Fibroblast of skin of left quadriceps (primary cell): ENCODE measurements at regions not wholly inside any gene's neighbourhood (a gene's known extent, or its start where the extent isn't known, plus 50 kb on each side); places are given as distances from the start of the nearest gene placed in this dataset.
A peak's percentile ranks its signal among the peaks of the same experiment; 100 is the strongest.

ENCODE experiments used
- DNase-seq, 2 experiments: peaks; one replicate each; pipeline ENCODE4 v3.0.0-alpha.2; 2013; ENCODE audit warnings: low read depth in 2 of 2

DNA sequence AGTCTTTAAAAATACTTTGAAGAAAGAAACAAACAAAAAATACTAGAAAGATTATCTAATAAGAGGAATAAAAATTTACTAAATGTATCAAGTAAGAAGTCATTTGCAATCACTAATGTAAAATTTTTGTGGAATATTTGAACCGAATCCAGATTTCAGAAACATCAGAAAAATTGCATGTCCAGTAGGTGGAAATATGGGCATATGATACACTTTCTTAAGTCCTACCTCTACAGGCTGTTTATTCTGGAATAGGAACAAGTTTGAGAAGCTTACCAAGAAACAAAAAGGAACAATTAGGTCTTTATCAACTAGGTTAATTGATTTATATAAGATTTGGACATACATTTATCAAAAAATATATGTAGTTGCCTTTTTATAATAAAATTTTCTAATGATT is 292.9 kb upstream of the ROBO1 start:
- DNase-seq: no peak

DNA sequence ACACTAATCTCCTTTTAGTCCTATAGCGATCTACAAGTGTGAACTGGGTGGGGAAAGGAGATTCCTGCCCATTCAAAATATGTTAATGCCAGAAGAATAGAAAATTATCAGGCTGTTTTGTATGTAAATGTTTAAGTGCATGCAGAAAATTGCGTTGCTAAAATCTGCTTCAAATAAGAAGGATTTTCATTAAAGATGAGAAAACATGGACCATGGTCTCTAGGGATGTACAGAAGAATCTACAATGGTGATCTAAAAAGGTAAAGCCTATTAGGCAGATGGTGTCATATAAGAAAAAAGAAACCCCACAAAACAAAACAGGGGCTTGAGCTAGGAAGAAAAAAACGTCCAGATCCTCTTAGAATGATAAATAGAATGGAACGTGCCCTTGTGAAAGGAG is 287.5 kb upstream of the ROBO1 start:
- no peak for DNase-seq

DNA sequence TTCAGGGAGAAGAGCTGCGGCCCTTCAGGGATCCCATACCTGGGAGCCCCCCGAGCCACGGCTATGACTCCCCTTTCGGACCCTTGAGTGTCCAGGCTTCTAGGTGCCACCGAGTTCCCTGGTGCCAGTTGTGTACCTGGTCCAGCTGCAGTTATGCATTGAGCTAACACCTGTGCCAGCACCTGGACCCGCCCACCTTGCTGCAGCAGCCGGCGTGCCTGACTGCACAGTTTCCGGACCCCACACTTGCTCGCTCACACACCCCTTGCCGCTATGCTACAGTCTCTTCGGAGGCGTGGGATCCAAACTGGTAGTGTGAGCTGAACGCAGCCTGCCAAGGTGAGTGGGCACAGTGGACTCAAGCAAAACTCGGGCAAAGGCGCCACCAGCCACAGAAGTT is 284.5 kb upstream of the ROBO1 start:
- DNase-seq: no peak

DNA sequence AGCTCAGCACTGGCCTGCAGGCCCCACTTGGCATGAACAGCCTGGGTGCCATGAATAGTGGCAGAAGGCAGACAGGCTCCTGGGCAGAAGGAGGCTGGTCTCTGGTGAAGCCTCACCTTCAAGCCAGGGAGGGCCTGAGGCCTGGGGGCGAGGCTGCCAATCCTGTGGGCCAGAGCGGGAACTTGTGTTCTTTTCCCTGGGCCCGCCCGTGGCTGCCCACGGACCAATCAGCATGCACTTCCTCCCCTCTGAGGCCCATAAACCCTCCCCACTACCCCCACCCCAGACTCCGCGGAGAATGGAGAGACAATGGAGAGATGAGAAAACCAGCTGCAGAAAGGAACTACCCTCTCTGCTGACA is 283.8 kb upstream of the ROBO1 start:
- no peak for DNase-seq

DNA sequence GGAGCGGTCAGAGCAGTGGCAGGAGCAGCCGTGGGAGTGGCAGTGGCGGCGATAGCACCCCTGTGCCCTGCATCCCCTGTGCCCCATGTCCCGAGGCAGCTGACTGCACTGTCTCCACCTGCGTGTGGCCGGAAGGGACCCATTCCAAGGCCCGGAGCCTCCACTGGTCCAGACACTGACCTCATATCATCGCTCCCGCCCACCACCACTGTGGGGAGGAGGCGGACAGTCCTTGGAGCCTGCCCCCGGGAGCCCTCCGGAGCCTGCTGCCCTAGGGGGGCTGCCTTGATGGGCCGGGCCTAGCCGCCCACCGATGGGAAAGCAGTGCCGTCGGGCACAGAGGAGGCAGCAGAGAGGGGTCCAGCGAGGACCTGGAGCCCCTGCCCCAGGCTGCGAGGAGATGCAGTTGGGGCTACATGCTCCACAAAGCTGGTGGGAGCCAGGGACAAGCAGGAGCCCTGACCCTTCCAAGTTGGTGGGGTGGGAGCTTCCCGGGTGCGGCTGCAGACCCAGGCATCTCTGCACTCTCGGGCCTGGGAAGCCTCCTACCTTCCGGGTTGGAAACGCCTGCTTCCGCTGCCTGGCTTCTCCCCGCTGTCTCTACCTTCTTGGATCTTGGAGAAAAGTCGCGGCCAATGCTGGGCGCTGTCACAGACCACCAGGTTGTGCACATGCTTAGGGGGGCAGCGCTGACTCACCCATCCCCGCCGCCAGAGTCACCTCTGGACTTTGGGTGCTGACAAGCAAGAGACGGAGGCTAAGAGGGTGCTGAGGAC is 283.2 kb upstream of the ROBO1 start:
- DNase-seq: no peak

DNA sequence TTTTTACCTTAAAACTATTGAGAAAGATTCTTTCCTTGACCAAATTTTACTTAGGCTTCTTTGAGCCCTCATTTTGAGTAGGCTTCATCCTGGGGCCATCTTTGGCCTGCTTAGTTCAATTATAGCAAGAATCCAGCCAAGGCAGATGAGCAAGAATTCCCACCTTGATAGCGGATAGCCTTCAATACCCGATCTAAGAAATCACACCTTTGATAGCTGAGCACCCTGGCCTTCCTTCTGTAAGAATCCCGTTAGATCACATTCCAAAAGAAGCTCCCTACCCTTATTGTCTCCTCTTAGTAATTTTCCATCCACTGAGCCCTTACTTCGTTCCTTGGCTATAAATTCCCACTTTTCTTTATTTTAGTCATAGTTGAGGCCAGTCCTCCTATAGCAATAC is 275.4 kb upstream of the ROBO1 start:
- DNase-seq: no peak

DNA sequence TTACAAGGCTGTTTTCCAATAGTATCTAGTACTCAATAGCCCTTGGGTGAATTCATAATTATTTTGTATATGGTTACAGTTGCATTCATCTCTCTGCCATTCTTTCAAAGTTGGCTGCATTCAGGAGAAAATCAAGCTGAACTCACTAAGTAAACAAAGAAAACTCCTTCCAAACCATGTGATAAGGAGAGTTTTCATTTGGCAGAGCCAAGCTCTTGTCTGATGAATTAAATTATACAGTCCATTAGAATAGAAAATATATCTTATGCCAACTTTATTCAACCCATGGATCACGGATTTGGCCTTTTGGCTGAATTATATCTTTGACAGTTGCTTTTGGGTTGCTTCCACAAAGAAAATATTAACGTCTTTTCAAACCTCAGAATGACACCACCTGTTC is 272.3 kb upstream of the ROBO1 start:
- no peak for DNase-seq

DNA sequence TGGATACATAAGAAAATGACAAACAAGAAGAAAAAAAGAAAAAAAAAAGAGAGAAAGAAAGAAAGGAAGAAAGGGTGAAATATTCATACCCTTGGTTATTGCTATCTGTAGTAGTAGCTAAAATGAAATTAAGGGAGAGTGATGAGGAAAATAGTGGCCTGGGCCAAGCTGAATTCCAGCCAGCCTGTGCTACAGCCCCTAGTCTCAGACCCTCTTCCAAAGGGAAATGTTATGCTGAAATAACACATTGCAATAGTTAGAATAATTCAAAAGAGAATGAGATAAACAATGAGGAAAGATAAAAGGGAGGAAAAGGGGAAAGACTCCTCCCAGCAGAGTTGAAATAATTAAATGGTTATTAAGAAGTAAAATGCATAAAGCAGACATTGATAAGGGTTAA is 268.4 kb upstream of the ROBO1 start:
- no peak for DNase-seq

DNA sequence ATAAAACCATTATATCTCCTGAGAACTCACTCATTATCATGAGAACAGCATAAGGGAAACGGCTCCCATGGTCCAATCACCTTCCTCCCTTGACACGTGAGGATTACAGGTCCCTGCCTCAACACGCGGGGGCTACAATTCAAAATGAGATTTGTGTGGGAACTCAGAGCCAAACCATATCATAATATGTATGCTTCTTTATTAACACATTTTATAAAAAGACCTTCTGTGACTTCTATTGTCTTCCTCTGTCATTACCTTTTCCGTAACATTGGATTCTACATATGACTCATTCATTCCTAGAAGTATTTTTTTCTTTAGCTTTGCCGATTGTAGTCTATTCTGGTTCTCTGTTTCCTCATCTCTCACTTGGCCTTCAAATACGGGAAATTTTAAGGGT is 267.2 kb upstream of the ROBO1 start:
- no peak for DNase-seq

DNA sequence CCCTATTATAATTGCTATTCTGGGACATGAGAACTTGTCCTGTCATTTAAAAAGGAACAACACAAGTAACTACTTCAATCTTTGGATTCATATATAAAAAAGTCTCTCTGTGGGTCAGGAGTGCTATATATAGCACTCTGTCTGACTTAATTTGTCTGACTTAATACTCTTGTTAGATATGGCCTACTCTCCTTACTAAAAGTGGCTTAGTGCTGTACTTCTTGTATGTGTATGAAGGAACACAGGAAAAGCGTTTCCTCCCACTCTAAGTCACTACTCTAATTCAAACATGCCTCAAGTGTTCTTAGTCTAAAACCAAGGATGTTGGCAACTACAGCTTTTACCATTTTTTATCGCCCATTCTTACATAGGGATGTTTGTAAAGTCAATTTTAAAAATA is 255.2 kb upstream of the ROBO1 start:
- no peak for DNase-seq

DNA sequence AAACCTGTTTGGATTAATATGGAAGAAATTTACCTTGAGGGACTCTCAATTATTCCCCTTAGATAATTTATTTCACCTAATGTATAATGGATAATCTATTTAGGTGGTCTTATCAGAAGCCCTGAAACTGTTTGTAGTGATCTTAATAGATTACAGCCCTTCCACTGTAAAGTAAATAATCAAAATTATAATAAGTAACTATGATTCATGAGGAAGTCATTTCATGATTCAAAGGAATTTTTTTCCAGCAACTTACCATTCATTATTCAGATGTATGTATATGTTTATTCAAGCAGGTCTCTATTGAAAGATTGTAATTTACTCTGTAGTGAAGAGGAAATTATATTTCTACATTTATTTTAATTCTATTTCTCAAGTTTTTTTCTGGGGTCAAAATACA is 250.6 kb upstream of the ROBO1 start:
- peak in 1 of 2 experiments; percentile 4 for DNase-seq

DNA sequence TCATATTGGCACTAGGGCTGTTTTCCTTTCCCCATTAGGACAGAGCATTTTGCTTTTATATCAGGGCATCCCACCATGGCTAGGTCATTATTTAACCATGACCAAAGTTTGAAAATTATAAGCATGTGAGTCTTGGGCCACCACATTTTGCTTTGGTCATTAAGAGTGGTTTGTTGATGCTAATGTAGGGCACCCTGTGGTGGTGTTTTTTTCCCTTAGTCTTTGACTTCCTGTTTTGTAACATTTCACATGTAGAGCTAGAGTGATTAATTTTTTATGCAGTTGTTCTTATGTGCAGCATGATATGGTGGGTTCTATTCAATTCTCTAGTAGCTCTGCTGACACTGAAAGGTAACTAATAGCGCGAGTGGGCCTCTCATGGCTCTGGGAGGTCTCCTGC is 249.6 kb upstream of the ROBO1 start:
- no peak for DNase-seq

DNA sequence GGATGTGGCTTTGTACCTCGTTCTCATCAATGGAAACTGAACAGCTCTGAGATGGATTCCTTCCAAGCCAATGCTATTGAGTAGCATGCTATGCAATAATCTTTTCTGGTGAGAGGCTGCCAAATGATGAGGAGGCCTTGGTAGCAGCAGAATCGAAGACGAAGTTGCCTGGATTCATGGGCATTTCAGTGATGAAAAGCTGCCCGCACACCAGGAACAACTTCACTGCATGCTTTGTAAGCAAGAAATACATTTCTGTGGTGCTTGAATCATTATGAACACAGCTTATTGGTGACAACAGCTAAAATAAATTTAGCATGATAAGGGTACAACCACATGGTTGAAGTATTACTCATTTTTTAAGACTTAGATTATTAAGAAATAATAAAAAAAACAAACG is 246.8 kb upstream of the ROBO1 start:
- DNase-seq: peak in 1 of 2 experiments; percentile 1

DNA sequence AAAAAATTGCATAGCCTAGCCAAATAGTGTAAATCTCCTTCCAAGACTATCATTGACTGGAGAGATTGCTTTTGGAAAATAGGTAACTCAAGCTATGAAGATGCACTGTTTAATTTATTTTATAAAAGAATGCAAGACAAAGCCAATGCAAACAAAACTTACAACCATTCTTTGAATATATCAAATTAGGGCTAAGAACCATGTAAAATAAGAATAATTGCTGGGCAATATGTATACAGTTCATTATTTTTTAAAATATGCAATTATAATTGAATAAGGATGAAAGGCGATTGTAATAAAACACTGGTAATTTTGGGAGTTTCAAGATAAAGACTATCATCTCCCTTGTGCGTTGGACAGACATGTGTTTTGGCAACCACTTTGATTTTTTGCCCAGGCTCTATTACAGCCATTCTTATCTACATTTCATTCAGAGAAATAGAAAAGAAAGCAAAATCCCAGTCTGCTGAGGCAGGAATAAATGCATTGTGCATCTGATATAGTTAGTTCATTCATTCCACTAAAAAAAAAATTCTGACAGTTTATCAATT is 242.3 kb upstream of the ROBO1 start:
- DNase-seq: no peak

DNA sequence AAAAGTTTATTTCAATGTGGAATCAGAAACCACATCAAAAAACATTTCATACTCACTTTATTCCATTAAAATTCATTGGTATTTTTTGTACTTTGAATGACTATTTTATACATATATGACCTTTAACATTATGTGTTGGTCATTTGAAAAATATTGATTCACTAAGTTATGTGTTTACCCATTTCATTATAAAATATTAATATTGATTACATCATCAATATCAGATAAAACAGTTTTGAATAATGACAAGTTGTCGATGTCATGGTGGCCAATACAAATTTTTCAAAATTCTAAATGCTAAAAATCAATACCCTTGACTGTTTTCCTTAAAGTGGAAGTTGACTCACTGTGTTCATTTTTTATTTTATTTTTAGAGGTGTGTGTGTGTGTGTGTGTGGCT is 239.7 kb upstream of the ROBO1 start:
- no peak for DNase-seq

DNA sequence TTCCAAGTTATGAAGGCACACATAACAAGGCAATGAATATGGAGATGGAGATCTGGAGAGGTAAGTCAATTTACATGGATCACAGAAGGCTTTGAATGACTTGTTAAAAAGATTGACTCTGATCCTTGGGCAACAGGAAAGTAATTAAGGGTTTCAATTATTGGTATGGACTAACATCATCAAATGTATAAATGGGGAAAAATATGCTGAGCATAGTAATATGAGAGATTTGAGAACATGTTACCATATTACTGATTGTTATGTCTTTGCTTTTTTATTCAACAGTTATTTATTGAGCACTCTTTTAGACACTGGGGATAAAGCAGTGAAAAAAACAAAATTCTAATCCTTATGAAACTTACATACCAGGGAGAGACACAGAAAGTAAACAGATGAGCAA is 238.5 kb upstream of the ROBO1 start:
- DNase-seq: no peak

DNA sequence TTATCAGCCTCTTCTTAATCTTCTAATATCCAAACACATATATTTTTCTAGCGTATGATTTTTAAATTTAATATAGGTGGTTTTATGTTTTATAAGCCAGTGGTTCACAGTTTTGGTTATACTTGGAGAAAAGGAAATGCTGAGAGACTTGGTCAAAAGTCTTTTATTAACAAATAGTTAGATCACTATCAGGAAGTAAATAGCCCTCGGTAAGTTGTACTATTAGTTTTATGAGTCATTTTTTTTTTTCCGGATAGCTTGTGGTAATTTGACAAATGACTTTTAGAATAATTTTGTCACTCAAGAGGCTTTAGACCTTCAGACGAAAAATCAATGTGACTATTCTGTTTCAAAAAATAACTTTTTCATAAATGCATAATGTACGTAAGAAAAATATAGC is 232.2 kb upstream of the ROBO1 start:
- no peak for DNase-seq

DNA sequence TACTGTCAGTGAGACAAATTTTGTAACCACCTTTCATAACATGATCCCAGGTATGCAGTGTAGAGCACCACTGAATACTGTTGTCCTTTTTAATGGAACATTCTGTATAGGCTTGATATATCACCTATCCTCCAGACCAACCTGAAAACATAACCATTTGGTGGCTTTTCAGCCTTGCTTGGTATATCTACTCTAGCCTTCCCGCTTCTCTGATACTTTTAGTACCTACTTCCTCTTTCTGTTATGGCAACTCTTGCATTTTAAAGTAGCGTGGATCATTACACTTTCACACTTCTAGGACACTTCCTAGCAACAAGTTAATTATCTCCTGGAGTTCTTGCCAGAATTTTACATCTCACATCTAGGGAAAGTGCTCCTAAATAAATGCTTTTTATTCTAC is 226.6 kb upstream of the ROBO1 start:
- DNase-seq: no peak

DNA sequence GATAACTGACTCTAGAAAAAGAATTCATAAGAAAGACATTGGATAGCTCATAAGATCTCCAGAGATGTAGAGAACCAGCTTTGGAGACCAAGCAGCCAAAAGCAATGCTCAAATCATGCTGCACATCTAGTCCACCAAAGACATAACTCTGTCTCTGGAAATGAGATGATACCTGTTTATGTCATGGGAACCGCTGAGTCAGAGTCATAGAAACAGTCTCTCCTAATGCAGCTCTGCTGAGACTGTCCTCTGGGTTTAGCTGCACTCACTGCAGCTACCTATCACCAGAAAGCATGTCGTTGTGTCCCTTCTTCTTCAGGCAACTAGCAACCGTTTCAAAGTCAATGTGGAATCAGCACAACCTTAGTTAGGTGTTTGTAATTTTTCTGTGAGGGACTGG is 218.5 kb upstream of the ROBO1 start:
- no peak for DNase-seq

DNA sequence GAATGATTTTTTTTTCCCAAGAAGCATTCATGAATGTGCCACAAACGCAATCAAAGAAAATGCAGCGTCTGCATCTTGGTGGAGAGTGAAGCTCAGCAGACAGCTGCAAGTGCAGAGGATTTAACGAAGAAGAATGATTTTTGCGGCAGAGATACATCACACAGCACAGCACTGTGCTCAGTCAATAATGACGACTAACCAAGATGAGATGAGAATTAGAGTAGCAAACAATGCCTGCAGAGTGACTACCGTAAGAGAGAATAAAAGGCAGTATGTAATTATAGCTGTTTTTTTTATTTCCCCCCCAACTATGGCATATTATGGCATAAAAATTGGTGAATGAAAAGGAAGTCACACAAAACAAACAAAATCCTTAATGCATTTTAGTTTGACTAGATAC is 218.0 kb upstream of the ROBO1 start:
- DNase-seq: no peak

DNA sequence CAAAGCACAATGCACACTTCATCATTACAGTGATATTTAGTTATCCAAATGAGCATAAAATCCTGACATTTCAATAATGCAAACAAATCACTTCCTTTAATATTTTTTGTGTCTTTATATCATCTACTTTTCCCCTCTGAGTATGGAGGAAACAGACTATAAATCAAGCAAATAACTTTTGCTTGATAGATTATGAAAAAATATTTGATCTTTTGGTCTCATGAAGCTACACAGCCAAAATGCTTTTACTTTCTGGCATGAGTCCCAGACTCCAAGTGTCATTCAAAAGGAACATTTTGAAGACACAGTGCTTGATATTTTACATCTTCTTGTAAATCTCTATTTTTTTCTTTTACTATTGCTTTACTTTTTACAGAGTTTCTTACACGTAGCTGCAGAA is 215.3 kb upstream of the ROBO1 start:
- no peak for DNase-seq

DNA sequence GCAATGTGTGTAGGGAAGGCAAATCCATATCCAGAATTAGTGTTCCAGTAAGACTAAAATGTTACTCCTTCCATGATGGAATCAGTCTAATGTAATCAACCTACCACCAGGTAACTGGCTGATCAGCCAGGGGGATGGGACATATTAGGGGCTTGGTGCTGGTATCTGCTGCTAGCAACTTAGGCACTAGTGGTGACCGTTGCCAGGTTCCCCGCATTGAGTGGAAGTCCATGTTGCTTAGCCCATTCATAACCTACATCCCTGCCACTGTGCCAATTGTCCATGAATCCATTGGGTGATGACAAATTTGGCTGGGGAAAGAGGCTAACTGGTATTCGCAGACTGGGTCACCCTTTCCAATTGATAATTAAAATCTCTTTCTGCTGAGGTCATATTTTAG is 212.2 kb upstream of the ROBO1 start:
- DNase-seq: no peak

DNA sequence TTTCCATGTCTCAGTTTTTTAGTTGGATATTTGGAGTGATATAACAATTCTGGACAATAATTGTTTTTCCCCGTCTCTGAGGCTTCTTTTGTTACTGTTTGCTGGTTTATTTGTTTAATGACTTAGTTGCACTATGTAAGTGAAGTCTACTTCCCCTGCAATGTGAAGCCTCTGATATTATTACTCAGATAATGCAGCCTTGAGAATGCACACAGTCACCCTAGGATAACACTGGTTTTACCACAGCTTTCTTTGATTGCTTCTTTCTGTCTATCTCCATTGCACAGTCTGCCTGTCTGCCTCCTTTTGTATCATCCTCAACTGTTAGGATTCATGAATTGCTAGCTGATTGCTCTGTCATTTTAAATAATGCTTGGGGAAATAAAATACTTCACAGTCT is 208.7 kb upstream of the ROBO1 start:
- DNase-seq: no peak

DNA sequence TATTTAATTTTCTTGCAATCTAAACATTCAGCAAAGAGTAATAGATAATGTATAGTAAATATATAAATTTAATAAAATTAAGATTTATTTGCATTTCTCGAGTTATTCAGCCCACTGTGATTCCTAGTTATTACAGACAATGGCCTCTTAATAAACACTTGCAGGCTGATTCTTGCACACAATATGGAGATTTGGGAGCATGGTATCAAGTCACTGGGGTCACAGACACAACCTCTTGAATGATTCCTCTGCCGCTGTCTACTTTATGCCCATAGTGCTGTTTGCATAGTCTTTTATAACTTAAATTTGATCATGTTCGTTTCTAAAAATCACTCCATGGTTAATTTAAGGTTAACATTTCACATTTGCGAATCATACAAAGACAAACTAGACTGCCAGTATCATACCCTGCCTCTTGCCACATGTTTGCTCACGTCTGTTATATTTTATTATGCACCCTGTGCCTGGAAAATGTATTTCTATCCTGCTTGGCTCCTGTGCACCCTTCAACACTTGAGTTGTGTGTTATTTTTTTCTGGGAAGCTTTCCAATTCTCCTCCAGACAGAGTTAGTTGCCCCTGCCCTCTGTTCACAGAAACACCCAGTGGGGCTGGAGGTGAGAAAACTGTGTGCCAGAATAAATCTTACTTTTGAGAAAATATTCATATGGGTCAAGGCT is 206.3 kb upstream of the ROBO1 start:
- DNase-seq: no peak
